BJ (cell line): ENCODE measurements at regions not wholly inside any gene's neighbourhood (a gene's known extent, or its start where the extent isn't known, plus 50 kb on each side); places are given as distances from the start of the nearest gene placed in this dataset.

Source experiments
- CTCF ChIA-PET: fragments of 350-600 bp; formaldehyde crosslinking; extraction: SDS; loops from one replicate; lab custom pipeline; 2021; ENCODE audit warnings: antibody characterized with exemption, inconsistent platforms; lab: Yijun Ruan, JAX
- POLR2A ChIA-PET: fragments of 300-600 bp; sonication (Branson Sonifier 250); formaldehyde crosslinking; extraction: SDS; loops from one replicate; lab custom pipeline; 2021; ENCODE audit warnings: antibody characterized with exemption; lab: Charles Lee
- DNase-seq: peaks from one replicate; pipeline ENCODE4 v3.0.0-alpha.2; 2011; ENCODE audit warnings: low read depth
- H3K27me3 ChIP-seq: 2 replicates; pipeline ENCODE4 v1.6.0; 2011; ENCODE audit warnings: low read length; ENCODE audit not compliant: control insufficient read depth, insufficient read depth
- H3K36me3 ChIP-seq: 2 replicates; pipeline ENCODE4 v1.5.1; 2011; ENCODE audit warnings: low read length; ENCODE audit not compliant: control insufficient read depth, insufficient read depth
- H3K4me3 ChIP-seq: 2 replicates; pipeline ENCODE4 v1.5.1; 2011; ENCODE audit warnings: low read depth, mild to moderate bottlenecking, control low read depth, low read length
- TF ChIP-seq, protein P1 (sequence below): IDR thresholded peaks from 2 replicates; pipeline ENCODE4 v1.5.1; 2011; ENCODE audit warnings: low read depth, mild to moderate bottlenecking, control low read depth, inconsistent platforms, low read length, moderate library complexity; ENCODE audit not compliant: insufficient read depth

DNA sequence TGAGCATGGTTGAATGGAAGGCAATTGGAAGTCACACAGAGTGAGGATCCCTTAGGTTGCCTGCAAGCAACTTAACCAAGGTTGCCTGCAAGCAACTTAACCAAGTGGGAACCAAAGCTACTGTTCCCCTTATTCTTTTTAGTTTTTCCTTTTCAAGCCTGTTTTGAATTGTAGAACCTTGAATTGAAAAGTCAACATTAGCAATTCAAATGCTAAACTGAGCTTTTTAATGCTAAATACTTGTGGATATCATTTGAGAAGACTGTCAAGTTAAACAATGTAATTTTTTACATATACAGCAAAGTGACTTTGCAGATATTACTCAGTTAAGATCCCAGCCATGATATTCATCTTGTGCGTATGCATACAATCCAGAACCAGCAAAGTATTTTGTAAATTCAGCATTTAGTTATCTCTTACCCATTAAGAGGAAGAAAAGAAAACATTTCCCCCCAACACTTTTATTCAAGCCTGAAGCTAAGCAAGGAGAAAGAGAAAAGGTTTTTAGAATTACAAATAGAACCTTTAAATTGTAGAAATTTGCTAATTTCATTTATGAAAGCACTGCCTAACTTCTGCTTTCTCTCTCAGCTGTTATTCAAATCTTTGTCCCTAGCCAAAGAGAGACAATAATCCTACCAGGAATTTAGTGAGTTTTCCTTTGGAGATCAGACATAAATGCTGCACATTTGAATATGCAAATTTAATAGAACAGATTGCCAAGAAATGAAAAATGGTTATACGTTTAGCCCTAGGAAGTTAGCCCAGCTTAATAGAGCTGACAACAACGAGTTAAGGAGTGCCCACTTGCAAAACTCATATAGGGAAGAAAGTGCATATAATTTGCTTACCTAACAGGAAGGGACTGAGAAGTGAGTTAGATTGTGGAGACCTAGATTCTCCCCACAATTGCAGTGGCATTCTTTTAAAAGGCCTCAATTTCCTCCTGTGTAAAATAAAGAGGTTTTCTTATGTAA is 643.2 kb upstream of the PIK3C3 start:
- H3K27me3 ChIP-seq: no peaks in the 10 kb centered on the region
- ChIA-PET POLR2A (no interaction called here), CTCF (no interaction called here)
- H3K36me3 ChIP-seq: no peaks in the 10 kb centered on the region
- H3K4me3 ChIP-seq: no peak overlapping the region
- TF ChIP-seq, protein P1, sequence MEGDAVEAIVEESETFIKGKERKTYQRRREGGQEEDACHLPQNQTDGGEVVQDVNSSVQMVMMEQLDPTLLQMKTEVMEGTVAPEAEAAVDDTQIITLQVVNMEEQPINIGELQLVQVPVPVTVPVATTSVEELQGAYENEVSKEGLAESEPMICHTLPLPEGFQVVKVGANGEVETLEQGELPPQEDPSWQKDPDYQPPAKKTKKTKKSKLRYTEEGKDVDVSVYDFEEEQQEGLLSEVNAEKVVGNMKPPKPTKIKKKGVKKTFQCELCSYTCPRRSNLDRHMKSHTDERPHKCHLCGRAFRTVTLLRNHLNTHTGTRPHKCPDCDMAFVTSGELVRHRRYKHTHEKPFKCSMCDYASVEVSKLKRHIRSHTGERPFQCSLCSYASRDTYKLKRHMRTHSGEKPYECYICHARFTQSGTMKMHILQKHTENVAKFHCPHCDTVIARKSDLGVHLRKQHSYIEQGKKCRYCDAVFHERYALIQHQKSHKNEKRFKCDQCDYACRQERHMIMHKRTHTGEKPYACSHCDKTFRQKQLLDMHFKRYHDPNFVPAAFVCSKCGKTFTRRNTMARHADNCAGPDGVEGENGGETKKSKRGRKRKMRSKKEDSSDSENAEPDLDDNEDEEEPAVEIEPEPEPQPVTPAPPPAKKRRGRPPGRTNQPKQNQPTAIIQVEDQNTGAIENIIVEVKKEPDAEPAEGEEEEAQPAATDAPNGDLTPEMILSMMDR: no peak
- DNase-seq: no peak

DNA sequence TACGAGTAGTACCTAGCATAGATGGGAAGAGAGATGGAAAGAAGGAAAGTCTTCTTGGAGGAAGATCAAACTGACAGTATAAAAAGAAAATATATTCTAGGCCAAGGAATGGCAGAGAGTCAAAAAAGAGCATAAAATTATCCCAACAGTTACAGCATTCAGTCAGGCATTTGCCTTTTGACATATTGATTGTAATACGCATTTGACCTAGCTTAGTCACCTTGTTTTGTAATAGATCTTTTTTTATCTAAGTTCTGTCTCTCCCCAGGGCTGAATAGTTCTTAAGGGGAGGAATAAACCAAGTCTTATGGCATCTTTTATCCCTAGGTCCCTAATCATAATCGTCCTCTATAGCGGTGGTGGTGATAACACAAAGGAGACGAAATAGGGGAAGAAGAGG is 657.3 kb upstream of the PIK3C3 start:
- CTCF ChIA-PET: no interaction called here

DNA sequence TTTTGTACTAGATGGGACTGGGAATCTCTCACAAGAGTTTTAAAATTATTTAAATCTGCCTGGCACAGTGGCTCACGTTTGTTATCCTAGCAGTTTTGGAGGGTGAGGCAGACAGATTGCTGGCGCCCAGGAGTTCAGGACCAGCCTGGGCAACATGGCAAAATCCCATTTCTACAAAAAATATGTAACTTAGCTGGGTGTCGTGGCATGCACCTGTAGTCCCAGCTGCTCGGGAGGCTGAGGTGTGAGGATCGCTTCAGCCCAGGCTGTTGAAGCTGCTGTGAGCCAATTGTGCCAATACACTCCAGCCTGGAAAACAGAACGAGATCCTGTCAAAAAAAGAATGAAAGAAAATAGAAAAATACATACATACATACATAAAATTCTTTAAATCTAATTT is 685.7 kb upstream of the PIK3C3 start:
- DNase-seq: no peak
- H3K4me3 ChIP-seq: no peak overlapping the region
- ChIA-PET POLR2A (no interaction called here), CTCF (no interaction called here)
- H3K36me3 ChIP-seq: no peaks in the 10 kb centered on the region
- H3K27me3 ChIP-seq: no peaks in the 10 kb centered on the region
- TF ChIP-seq, protein P1: no peak

More for the DNA sequence above, 657.3 kb upstream of the PIK3C3 start:
- no peak for DNase-seq
- H3K4me3 ChIP-seq: no peak overlapping the region
- TF ChIP-seq, protein P1: no peak
- no peaks in the 10 kb centered on the region for H3K36me3 ChIP-seq
- POLR2A ChIA-PET: no interaction called here
- no peaks in the 10 kb centered on the region for H3K27me3 ChIP-seq

DNA sequence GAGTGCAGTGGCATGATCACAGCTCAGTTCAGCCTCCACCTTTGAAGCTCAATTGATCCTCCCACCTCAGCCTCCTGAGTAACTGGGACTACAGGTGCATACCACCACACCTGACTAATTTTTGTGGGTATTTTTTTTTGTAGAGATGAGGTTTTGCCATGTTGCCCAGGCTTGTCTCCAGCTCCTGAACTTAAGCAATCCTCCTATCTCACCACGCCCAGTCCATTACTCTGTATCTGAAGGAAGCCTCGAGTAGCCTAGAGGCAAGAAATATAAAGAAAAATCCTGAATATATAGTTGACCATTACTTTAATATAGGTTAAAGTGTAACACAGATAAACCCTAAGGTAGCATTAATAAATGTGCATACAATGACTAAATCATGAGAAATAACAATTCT is 686.8 kb upstream of the PIK3C3 start:
- Histone ChIP-seq H3K27me3 (no peaks in the 10 kb centered on the region), H3K4me3 (no peak overlapping the region), H3K36me3 (no peaks in the 10 kb centered on the region)
- CTCF ChIA-PET: interaction anchor here (1.1 kb wide), 1 partner anchor 32 kb away, joined by 4 read pairs; no protein-coding TSS in a partner anchor
- POLR2A ChIA-PET: no interaction called here
- TF ChIP-seq, protein P1: no peak
- DNase-seq: no peak

DNA sequence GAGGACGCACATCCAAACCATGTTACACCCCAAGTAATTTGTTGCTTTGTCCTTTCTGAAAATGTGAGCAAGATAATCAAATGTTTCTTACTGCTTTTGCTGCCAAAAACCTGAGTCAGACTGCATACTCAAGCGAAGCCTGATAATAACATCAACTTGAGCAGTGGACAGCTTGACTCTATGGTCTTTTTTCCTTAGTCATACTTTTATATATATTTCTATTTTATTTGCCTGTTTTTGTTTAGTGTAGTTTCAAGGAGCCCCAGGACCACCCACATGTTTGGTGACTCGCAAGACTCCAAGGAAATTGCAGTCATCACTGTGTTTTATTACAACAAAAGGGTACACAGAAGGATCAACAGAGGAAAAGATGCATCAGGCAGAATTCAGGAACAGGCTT is 688.4 kb upstream of the PIK3C3 start:
- Histone ChIP-seq H3K4me3 (no peak overlapping the region), H3K36me3 (no peaks in the 10 kb centered on the region), H3K27me3 (no peaks in the 10 kb centered on the region)
- TF ChIP-seq, protein P1: no peak
- CTCF ChIA-PET: no interaction called here
- no peak for DNase-seq
- POLR2A ChIA-PET: no interaction called here
